SU-DHL-6 (cell line): ENCODE measurements at regions not wholly inside any gene's neighbourhood (a gene's known extent, or its start where the extent isn't known, plus 50 kb on each side); places are given as distances from the start of the nearest gene placed in this dataset.

Experiments used
- H2AFZ ChIP-seq: fragments of 200-600 bp; sonication (generic); 2 replicates; pipeline ENCODE4 v1.6.1; 2014; ENCODE audit warnings: low read depth, mild to moderate bottlenecking, moderate library complexity, mixed read lengths, antibody characterized with exemption, low read length; ENCODE audit not compliant: severe bottlenecking
- H3F3A ChIP-seq: fragments of 200-600 bp; shearing (Covaris generic); 2 replicates; pipeline ENCODE4 v1.6.0; 2016; ENCODE audit warnings: antibody characterized with exemption, mild to moderate bottlenecking; ENCODE audit not compliant: insufficient read depth
- H3K27ac ChIP-seq: fragments of 200-600 bp; sonication (generic); 2 replicates; pipeline ENCODE4 v1.5.1; 2016; ENCODE audit warnings: low read depth, mild to moderate bottlenecking, low read length, moderate library complexity, mixed read lengths
- H3K27me3 ChIP-seq: fragments of 200-600 bp; sonication (generic), shearing (Covaris generic); 2 replicates; pipeline ENCODE4 v1.6.0; 2014; ENCODE audit warnings: mild to moderate bottlenecking, low read length
- H3K36me3 ChIP-seq: fragments of 200-600 bp; sonication (generic); 2 replicates; pipeline ENCODE4 v1.6.1; 2014; ENCODE audit warnings: mild to moderate bottlenecking, low read length, mixed read lengths
- H3K4me2 ChIP-seq: fragments of 300-600, 200-600 bp; shearing (Covaris generic), sonication (generic); 2 replicates; pipeline ENCODE4 v1.6.0; 2014; ENCODE audit warnings: low read length, low read depth, mild to moderate bottlenecking; ENCODE audit not compliant: poor library complexity, severe bottlenecking
- H3K4me3 ChIP-seq: fragments of 200-600 bp; sonication (generic); 2 replicates; pipeline ENCODE4 v1.5.1; 2014; ENCODE audit warnings: antibody characterized with exemption, low read length, mild to moderate bottlenecking, mixed read lengths; ENCODE audit not compliant: insufficient read depth, poor library complexity, severe bottlenecking
- H3K79me2 ChIP-seq: fragments of 200-600 bp; sonication (generic); 2 replicates; pipeline ENCODE4 v1.6.1; 2014; ENCODE audit warnings: mild to moderate bottlenecking, low read length, moderate library complexity; ENCODE audit not compliant: insufficient read depth
- H3K9ac ChIP-seq: fragments of 200-600 bp; sonication (generic); 2 replicates; pipeline ENCODE4 v1.7.0; 2014; ENCODE audit warnings: mild to moderate bottlenecking, low read length
- H3K9me2 ChIP-seq: fragments of 200-600 bp; sonication (generic); replicated peaks from 2 replicates; pipeline ENCODE4 v1.6.1; 2014; ENCODE audit warnings: low read length; ENCODE audit not compliant: insufficient read depth
- H3K9me3 ChIP-seq: fragments of 200-600 bp; sonication (generic); 2 replicates; pipeline ENCODE4 v1.6.1; 2014; ENCODE audit warnings: low read length, mixed read lengths; ENCODE audit not compliant: insufficient read depth
- H4K20me1 ChIP-seq: fragments of 200-600 bp; sonication (generic); 2 replicates; pipeline ENCODE4 v1.6.1; 2014; ENCODE audit warnings: low read depth, mild to moderate bottlenecking, antibody characterized with exemption, low read length, moderate library complexity, mixed read lengths
- CTCF ChIP-seq: fragments of 200-600 bp; sonication (generic); IDR thresholded peaks from one replicate; pipeline ENCODE4 v1.5.1; 2017; ENCODE audit warnings: antibody characterized with exemption, mild to moderate bottlenecking, low read length, moderate library complexity; ENCODE audit not compliant: insufficient read depth, poor library complexity, severe bottlenecking
- EZH2phosphoT487 ChIP-seq: fragments of 200-600 bp; sonication (generic), shearing (Covaris generic); conservative IDR thresholded peaks from 2 replicates; pipeline ENCODE4 v1.6.1; 2018; ENCODE audit warnings: mild to moderate bottlenecking, antibody characterized with exemption, low read length, moderate library complexity, mixed read lengths

DNA sequence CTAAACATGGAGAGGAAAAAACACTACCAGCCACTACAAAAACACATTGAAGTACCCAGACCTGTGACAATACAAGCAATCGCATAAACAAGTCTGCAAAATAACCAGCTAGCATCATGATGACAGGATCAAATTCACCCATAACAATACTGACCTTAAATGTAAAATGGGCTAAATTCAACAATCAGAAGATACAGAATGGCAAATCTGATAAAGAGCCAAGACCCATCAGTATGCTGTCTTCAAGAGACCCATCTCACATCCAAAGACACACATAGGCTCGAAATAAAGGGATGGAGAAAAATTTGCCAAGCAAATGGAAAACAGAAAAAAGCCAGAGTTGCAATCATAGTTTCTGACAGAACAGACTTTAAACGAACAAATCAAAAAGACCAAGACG is 294.4 kb downstream of the MEF2C start:
- Histone ChIP-seq H3K79me2 (no peaks in the 10 kb centered on the region), H3K27me3 (no peaks in the 10 kb centered on the region), H3F3A (no peaks in the 10 kb centered on the region), H3K9ac (no peak overlapping the region), H3K9me2 (no peaks in the 10 kb centered on the region), H2AFZ (no peak overlapping the region), H3K4me2 (no peak overlapping the region), H3K4me3 (no peak overlapping the region), H4K20me1 (no peaks in the 10 kb centered on the region), H3K9me3 (no peaks in the 10 kb centered on the region), H3K27ac (no peak overlapping the region), H3K36me3 (no peaks in the 10 kb centered on the region)
- TF ChIP-seq EZH2phosphoT487, result no peak
- no peak for TF ChIP-seq CTCF

DNA sequence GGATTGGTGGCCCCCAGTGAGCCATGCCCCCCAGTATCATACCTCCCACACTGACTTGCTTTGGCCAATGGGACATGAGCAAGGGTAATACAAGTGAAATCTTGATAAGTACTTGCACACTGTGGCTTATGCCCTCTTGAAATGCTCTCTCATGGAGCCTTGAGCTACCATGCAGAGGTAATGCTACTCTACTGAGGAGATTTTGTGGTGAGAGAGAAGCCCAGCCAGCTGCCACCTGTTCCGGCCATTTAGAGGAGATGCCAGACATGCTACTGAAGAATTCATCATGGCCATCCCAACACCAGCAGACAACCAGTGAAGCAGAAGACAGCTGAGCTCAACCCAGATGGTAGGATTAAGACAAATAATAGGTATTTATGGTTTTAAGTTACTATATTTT is 299.5 kb downstream of the MEF2C start:
- Histone ChIP-seq H3K36me3 (no peaks in the 10 kb centered on the region), H3K4me3 (no peak overlapping the region), H4K20me1 (no peaks in the 10 kb centered on the region), H3K27me3 (no peaks in the 10 kb centered on the region), H3K9me2 (no peaks in the 10 kb centered on the region), H3K27ac (no peak overlapping the region), H3K4me2 (no peak overlapping the region), H2AFZ (no peak overlapping the region), H3K79me2 (no peaks in the 10 kb centered on the region), H3K9ac (no peak overlapping the region), H3K9me3 (no peaks in the 10 kb centered on the region), H3F3A (no peaks in the 10 kb centered on the region)
- no peak for TF ChIP-seq EZH2phosphoT487
- TF ChIP-seq CTCF, result no peak

DNA sequence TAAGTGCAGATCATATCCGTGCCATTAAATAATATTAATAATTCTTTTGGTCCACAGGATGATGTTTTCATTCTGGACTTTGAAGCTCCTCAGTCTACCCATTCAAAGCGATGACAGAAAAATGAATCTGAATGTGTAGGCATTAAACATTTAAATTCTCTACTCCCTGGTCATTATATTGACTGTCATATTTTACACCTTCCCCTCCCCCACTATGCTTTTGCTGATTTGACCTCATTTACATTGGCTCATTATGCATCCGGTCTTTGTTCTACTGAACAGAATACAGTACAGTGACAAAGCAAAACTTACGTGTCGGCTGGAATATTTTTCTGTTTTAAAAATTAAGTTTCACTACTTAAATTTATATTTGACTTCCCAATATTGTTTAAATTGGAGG is 289.7 kb upstream of the TMEM161B start:
- Histone ChIP-seq H3K4me2 (no peak overlapping the region), H3K9me3 (no peaks in the 10 kb centered on the region), H3K9ac (no peak overlapping the region), H3K27me3 (no peaks in the 10 kb centered on the region), H4K20me1 (no peaks in the 10 kb centered on the region), H3K9me2 (no peaks in the 10 kb centered on the region), H3K4me3 (no peak overlapping the region), H2AFZ (no peak overlapping the region), H3K36me3 (no peaks in the 10 kb centered on the region), H3K27ac (no peak overlapping the region), H3F3A (no peaks in the 10 kb centered on the region), H3K79me2 (no peaks in the 10 kb centered on the region)
- no peak for TF ChIP-seq CTCF
- no peak for TF ChIP-seq EZH2phosphoT487

- no peaks in the 10 kb centered on the region for H3F3A ChIP-seq
- H3K9me3 ChIP-seq, result no peaks in the 10 kb centered on the region
- H3K4me2 ChIP-seq, result no peak overlapping the region
- no peaks in the 10 kb centered on the region for H3K9me2 ChIP-seq
- no peak for TF ChIP-seq EZH2phosphoT487
- TF ChIP-seq CTCF, result no peak
- no peaks in the 10 kb centered on the region for H3K79me2 ChIP-seq
- H3K27me3 ChIP-seq, result no peaks in the 10 kb centered on the region
- H3K9ac ChIP-seq, result no peak overlapping the region
- H4K20me1 ChIP-seq, result no peaks in the 10 kb centered on the region
- no peak overlapping the region for H3K27ac ChIP-seq
- no peak overlapping the region for H2AFZ ChIP-seq
- H3K36me3 ChIP-seq, result no peaks in the 10 kb centered on the region
- H3K4me3 ChIP-seq, result no peak overlapping the region
Observed at GRCh38 chr5:88557881-88558280, 289.2 kb upstream of the TMEM161B start.
